ENCODE measurements at regions not wholly inside any gene's neighbourhood (a gene's known extent, or its start where the extent isn't known, plus 50 kb on each side); places are given as distances from the start of the nearest gene placed in this dataset.

- CTCF ChIA-PET: no interaction called here
- no peaks in the 10 kb centered on the region; the same call in 1 of the 2 replicates for H3K27me3 ChIP-seq (ENCODE audit: control insufficient read depth, insufficient read depth, low read length)
Observed at GRCh38 chr2:200217320-200217719, 89.2 kb upstream of the SPATS2L start.

GRCh38 chr2:200218645-200219044 is 87.8 kb upstream of the SPATS2L start:
- no peak overlapping the region for H3K4me3 ChIP-seq (ENCODE audit: low read depth, low read length)
- no peak for DNase-seq (ENCODE audit: low read depth)
- TF ChIP-seq CTCF (IDR thresholded peaks at IDR 0.05; ENCODE audit: insufficient read depth, low read depth, low read length): no peak
- H3K36me3 ChIP-seq (ENCODE audit: control insufficient read depth, insufficient read depth, low read length): no peaks in the 10 kb centered on the region
- ChIA-PET CTCF (no interaction called here), POLR2A (no interaction called here)
- H3K27me3 ChIP-seq (ENCODE audit: control insufficient read depth, insufficient read depth, low read length): no peaks in the 10 kb centered on the region; the same call in 1 of the 2 replicates

More at GRCh38 chr2:200217320-200217719, 89.2 kb upstream of the SPATS2L start:
- DNase-seq (ENCODE audit: low read depth): no peak
- H3K4me3 ChIP-seq (ENCODE audit: low read depth, low read length): no peak overlapping the region
- no peaks in the 10 kb centered on the region for H3K36me3 ChIP-seq (ENCODE audit: control insufficient read depth, insufficient read depth, low read length)
- POLR2A ChIA-PET: no interaction called here
- no peak for TF ChIP-seq CTCF (IDR thresholded peaks at IDR 0.05; ENCODE audit: insufficient read depth, low read depth, low read length)

- DNase-seq (ENCODE audit: low read depth): no peak
- H3K36me3 ChIP-seq (ENCODE audit: control insufficient read depth, insufficient read depth, low read length): no peaks in the 10 kb centered on the region
- H3K4me3 ChIP-seq (ENCODE audit: low read depth, low read length): no peak overlapping the region
- ChIA-PET POLR2A (no interaction called here), CTCF (no interaction called here)
- TF ChIP-seq CTCF (IDR thresholded peaks at IDR 0.05; ENCODE audit: insufficient read depth, low read depth, low read length): no peak
- no peaks in the 10 kb centered on the region for H3K27me3 ChIP-seq (ENCODE audit: control insufficient read depth, insufficient read depth, low read length)
Observed at GRCh38 chr2:200219309-200220113, 87.0 kb upstream of the SPATS2L start.

GRCh38 chr2:200220251-200220650 is 86.2 kb upstream of the SPATS2L start:
- ChIA-PET CTCF (interaction anchor here (0.7 to 1.0 kb wide), 2 partner anchors 16 to 156 kb away, joined by 3 to 4 read pairs; no protein-coding TSS in a partner anchor), POLR2A (no interaction called here)
- Histone ChIP-seq H3K27me3 (ENCODE audit: control insufficient read depth, insufficient read depth, low read length) (no peaks in the 10 kb centered on the region), H3K36me3 (ENCODE audit: control insufficient read depth, insufficient read depth, low read length) (no peaks in the 10 kb centered on the region), H3K4me3 (ENCODE audit: low read depth, low read length) (no peak overlapping the region)
- no peak for TF ChIP-seq CTCF (IDR thresholded peaks at IDR 0.05; ENCODE audit: insufficient read depth, low read depth, low read length)
- DNase-seq (ENCODE audit: low read depth): no peak

GRCh38 chr2:200221055-200221955 is 85.2 kb upstream of the SPATS2L start:
- H3K27me3 ChIP-seq (ENCODE audit: control insufficient read depth, insufficient read depth, low read length): no peaks in the 10 kb centered on the region
- ChIA-PET POLR2A (no interaction called here), CTCF (interaction anchor here (0.7 to 1.0 kb wide), 2 partner anchors 17 to 155 kb away, joined by 3 to 4 read pairs; no protein-coding TSS in a partner anchor)
- no peak for TF ChIP-seq CTCF (IDR thresholded peaks at IDR 0.05; ENCODE audit: insufficient read depth, low read depth, low read length)
- no peaks in the 10 kb centered on the region for H3K36me3 ChIP-seq (ENCODE audit: control insufficient read depth, insufficient read depth, low read length)
- no peak for DNase-seq (ENCODE audit: low read depth)
- H3K4me3 ChIP-seq (ENCODE audit: low read depth, low read length): no peak overlapping the region
